GM19468 (cell line): ENCODE measurements at regions not wholly inside any gene's neighbourhood (a gene's known extent, or its start where the extent isn't known, plus 50 kb on each side); places are given as distances from the start of the nearest gene placed in this dataset.

ENCODE experiments used
- ATAC-seq: cut with Tn5 transposase; IDR thresholded peaks from one replicate; pipeline ENCODE4 v1.9.1; 2021; ENCODE audit warnings: mild to moderate bottlenecking, moderate library complexity, moderate number of reproducible peaks; ENCODE audit not compliant: unreplicated experiment; ENCODE audit errors: extremely low read depth

DNA sequence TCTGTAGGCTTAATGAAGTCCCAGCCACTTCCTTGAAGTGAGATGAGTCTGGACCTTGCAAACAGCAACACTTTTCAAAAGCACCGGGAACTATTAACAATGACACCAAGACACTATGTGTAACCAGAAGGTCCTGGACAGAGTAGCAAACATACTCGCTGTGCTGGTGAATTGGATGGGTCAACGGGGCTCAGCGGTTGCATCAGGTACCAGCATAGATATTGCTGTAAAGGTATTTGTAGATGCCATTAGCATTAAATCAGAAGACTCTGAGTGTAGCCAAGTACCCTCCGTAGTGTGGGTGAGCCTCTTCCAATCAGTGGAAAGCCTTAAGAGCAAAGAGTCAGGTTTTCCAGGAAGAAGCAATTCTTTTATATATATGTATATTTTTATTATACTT, 140.5 kb downstream of the IRX2 start:
- ATAC-seq: no peak

DNA sequence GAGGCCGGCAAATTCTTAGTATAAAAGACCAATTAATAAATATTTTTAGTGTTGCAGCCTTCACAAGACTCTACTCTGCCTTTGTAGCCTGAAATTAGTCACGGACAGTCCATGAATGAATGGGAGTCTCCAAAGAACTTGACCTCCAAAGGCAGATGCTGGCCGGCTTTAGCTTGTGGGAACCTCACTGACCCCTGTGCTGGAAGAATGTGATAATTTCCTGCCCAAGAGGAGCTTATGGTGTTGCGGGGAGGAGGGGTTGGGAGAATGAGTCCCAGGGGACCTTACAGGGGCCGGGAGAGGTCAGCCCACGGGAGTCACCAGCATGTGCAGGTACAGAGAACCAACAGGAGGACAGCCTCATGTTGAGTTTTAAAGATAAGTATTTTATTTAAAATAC, 143.1 kb downstream of the IRX2 start:
- no peak for ATAC-seq

DNA sequence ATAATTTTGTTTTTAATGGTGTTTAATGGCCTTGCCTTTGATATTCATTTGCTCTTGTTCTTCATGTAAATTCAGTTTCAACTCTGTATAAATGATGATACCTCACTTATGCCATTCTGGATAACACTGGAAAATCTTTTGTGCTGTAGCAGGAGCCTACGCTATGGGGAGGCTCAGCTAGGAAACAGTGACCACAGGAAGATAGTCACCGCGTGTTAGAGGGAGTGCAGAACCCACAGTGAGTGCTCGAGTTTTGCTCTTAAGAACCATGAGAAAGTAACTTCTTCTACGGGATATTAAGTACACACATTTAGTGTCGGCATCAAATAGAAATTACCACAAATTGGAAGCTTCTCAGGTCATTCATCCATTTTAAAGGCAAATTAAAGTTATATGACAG, 143.9 kb downstream of the IRX2 start:
- no peak for ATAC-seq

DNA sequence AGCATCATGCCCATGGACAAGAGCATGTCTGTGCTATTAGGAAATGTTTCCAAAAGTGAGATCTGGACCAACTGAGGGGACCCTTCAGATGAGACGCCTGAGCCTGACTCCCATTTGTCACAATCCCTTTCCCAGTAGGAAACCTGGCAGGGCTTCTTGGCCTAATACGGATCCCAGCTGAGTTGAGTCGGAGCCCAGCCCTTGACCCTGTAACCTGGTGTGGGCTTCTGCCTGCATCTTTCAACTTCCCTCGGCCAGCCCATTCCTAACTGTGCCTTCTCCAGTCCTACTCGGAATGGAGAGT, 148.3 kb downstream of the IRX2 start:
- no peak for ATAC-seq

DNA sequence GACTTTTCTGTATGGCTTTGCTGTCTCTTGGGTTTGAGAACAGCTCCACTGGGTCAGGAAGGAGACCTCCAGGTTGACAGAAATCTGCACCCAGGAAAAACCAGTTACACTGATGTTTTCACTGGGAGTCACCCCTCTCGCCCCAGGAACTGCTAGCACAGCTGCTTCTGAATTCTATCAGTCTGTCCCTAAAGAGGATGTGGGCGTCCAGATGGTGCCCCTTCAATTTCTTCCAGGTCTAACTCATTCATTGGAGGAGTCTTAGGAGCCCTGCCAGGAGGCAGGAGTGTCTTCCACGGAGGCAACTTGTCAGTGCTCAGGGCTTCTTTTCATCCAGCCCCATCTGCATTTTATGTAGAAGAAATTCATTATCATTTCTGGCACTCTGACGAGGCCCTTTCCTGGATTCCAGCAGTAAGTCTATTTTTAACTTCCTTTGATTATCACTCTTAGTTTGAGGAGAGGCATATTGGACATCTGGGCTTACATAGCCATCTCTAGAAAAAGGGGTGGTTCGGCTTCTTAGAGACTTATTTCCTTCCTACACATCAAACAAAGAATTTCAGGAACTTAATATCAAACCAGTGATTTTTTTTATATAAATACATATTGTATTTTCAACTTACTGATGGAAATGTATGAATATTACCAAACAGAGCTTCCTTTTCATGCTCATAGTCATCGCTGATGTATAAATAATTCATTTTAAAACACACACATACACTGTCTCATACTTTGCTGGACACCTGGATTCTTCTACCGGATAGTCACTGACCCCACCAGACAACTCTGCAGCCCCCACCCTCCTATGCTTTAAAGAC, 148.8 kb downstream of the IRX2 start:
- no peak for ATAC-seq

DNA sequence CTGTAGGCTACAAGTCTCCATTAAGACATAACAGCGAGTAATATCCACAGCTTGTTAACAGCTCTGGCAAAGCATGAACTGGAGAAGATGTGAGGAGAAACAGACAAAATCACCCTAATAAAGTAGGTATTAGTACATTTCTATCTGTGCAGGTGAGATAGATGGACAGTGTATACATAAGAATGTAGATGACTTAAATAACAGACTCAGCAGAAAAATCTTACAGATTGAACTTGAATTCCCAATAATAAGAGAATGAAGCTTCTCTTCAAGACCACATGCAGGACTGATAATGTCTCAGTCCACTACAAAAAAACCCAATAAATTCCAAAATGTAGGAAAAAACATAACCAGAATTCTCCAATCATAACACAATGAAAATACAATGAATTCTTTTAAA, 153.0 kb downstream of the IRX2 start:
- ATAC-seq: no peak

DNA sequence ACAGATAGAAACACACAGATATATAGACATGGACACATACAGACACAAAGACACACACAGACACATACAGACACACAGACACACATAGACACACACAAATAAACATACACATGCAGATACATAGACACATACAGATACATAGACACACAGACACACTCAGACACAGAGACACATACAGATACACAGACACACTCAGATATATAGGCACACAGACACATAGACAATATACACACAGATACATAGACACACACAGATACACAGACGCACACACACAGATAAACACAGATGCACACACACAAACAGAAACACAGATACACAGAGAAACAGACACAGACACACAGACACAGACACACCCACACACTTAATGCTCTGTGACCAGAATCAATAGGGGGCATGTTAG, 156.8 kb downstream of the IRX2 start:
- no peak for ATAC-seq

DNA sequence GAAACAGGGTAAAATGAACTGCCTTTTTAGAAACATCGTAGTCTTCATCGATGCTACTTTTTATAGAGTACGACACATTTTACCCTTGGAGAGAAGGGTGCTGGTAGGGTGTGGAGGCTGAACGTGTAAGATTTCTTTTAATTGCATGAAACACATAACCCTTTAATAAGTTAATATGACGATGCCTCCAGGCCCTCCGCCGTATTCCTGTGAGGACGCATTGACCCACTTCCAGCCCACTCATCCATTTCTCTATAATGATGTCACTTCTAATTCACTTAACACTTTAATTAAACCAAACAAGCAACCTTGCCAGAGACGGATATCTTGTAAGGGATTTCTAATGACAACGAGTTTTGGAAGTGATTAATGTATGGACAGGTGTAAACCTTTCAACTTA, 158.7 kb downstream of the IRX2 start:
- ATAC-seq: no peak

DNA sequence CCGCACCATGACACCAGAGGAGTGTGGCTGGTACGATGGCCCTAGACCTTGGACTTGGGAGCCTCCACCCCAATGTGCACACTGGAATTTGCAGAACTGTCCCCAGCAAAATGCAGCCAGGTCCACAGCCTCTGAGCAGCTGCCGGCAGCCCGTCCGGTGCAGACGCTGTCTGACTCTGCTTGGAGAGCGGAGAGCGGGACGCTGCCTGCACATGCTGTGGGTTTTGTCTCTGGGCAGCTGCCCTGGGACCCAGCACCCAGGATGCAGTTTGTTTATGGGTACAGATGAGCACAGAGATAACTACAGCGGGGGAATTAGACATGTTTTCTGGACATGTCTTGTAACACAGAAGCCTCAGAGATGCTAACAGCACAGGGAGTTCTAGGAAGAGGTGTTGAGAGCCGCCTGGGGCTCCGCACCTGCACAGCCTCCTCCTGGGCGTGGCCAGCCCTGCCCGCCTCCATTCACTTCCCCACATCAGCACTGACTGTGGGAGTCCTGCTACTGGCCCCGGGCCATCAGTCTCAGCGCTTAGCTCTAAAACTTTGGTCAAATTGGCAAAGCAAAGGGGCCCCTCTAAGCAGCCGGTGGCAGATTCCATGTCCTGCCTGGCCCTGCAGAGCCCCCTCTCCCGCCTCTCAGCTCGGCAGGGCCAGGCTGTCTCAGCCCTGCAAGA, 159.6 kb downstream of the IRX2 start:
- no peak for ATAC-seq

DNA sequence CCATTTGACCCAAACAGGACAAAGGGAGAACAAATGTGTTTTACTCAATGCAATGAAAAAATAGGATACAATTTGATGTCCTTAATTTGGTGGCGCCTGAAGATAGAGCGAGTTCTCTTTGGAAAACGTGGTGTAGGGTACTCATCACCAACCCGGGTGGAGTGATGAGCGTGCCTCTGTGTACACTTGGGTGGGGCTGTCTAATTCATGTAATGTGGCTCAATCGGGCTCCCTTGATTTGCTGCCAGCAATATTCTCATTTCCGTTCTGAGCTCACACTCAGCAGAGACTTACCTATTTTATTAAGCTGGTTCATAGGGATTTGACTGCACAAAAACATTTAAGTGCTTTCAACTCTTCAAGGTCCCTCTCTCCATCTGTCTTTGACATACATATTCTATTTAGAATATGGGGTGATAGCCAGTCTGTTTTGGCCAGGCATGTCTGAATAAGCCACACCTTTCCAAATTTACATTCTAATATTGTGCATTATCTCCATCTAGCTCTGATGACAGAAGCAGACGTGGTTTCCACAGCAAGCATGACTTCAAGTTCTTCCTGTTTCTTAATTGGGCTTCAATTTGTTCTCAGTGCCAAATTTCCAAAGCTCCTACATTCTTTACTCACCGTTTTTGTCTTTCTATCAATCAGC, 162.5 kb downstream of the IRX2 start:
- no peak for ATAC-seq

DNA sequence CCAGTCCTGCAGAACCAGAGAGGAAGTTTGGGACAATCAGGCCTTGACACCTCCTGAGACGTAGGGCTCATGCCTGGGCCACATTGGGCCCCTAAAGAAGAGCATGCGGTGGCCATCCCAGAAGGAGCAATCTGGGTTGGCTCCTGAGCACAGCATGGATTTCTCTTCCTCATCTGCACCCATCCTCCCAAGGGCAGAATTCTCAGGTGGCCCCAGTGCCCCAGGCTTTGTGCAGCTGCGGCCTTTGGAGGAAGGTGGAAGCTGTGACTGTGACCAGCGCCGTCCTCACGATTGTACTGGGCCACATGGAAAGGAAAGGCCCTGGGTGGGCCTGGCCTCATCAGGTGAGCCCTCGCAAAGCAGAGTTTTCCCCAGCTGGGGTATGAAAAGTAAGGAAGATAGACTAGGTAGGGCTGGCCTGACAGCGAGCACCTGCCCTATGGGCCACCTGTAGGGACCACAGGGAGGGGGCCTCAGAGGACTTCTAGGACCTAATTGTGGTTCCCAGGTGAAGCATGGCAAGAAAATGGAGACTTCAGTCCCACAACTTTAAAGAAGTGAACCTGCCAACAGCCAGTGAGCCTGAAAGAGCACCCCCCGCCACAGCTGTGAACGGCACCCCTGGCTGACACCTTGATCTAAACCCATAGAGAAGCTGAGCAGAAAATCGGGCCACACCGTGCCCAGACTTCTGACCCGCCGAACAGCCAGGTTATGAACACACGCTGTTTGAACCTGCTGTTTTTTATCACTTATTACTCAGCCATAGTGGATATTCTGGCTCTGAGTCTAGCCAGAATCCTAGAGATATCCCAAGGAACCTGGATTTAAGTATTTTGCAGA, 164.1 kb downstream of the IRX2 start:
- no peak for ATAC-seq

DNA sequence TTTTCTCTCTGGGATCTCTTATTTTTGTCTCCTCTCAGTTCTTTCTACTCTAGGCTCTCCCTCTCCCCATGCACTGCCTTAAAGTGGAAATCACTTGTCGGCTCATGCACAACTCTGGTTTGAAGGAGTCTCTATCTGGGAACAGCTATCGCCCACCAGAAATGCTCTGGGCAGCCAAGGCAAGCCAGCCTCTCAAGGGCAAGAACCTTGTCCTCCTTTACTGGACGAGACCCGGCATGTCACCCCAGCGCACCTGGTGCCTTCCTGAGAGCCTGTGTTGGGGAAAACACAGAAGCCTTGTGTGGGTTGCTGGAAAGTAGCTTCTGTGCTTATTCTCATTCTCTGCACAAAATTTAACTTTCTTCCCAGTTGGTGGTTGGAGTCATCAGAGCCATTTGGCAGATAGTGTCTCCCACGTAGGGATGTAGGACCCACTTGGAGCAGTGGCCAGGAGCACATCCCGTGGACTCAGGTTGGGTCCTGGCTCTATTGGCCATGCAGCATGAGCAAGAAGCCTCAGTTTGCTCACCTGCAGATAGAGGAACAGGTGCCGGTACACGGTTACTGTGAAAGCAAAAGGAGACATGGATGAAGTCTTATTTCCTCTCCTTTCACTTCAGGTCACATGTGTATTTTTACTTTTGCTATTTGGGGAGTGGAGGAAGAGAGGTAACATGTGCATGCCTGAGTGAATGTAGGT, 165.3 kb downstream of the IRX2 start:
- ATAC-seq: no peak

DNA sequence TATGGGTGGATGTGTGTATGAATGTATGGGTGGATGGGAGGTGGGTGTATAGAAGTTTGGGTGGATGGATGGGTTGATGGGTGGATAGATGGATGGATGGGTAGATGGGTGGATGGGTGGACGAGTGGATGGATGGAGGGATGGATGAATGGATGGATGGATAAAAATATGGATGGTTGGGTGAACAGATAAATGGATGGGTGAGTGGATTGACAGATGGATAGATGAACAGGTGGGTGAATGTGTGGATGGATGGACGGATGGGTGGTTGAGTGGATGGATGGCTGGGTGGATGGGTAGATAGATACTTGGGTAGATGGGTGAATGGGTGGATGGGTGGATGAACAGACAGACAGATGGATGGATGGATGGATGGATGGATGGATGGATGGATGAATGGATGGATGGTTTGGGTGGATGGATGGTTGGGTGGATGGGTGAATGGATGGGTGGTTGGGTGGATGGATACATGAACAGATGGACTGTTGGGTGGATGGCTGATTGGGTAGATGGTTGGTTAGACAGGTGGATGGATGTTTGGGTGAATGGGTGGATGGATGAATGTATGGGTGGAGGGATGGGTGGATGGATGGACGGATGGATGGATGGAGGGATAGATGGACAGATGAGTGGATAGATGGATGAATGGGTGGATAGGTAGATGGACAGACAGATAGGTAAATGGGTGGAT, 166.8 kb downstream of the IRX2 start:
- no peak for ATAC-seq

DNA sequence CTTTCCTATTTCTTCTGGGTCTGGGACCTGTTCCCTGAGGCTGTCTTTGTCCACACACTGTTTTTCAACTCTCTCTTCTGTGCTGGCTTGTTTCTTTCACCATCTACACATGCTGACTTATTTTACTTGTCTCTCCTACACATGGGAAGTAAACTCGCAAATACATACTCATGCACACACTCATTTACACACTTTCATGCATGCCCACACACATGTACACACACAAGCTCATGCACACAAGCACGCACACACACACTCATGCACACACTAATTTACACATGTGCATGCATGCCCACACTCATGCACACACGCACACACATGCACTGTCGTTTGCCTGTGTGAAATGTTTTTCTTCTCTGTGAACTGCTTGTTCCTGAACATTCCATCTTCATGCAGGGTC, 169.0 kb downstream of the IRX2 start:
- no peak for ATAC-seq

DNA sequence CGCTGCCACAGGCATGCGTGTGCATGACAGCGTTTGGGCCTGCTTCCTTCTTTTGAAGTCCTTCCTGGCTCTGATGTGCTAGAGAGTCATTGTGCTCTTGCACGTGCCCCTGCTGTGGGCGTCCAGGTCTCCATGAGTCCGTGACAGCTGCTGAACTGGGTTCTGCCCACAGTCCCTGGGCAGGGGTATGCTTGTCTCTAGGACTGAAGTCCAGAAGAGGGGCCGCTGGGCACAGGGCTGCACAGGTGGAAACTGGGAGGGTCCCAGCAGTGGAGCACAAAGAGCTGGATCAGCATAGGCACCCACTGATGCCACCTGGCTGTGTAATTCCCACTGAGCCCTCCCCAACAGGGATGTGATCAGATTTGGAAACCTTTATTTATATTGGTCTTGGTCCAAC, 169.4 kb downstream of the IRX2 start:
- ATAC-seq: no peak

DNA sequence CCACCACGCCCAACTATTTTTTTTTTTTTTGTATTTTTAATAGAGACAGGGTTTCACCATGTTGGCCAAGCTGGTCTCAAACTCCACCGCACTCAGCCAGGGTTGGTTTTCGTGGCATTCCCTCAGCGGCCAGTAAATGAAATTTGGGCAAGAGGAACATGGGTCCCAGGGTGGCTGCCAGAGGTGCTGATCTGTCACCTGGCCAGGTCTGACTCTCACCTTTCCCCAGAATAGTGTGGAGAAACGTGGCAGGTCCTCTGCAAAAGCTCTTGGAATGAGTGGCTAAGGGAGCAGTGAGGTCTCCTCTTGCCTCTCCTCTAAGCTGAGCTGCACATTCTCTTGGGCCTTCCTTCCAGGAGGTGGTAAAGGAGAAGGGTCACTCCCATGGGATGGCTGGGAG, 170.1 kb downstream of the IRX2 start:
- ATAC-seq: no peak

DNA sequence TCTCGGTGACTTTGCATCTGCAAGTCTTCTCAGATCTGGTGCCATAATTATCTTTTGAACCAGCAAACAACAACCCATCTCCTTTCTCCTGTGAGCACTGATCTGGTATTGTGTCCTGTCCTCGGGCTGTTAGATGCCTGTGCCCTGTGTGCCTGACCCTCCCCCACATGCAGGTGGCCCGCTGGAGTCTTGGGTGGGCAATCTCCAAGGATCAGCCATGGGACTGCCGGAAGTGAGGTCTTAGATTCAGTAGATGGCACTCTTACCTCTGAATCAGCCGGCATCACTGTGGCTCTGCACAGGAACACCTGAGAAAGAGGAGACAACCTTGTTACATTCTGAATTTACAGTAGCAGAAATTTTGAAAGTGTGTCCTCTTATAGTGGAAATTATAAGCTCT, 172.4 kb downstream of the IRX2 start:
- ATAC-seq: no peak

DNA sequence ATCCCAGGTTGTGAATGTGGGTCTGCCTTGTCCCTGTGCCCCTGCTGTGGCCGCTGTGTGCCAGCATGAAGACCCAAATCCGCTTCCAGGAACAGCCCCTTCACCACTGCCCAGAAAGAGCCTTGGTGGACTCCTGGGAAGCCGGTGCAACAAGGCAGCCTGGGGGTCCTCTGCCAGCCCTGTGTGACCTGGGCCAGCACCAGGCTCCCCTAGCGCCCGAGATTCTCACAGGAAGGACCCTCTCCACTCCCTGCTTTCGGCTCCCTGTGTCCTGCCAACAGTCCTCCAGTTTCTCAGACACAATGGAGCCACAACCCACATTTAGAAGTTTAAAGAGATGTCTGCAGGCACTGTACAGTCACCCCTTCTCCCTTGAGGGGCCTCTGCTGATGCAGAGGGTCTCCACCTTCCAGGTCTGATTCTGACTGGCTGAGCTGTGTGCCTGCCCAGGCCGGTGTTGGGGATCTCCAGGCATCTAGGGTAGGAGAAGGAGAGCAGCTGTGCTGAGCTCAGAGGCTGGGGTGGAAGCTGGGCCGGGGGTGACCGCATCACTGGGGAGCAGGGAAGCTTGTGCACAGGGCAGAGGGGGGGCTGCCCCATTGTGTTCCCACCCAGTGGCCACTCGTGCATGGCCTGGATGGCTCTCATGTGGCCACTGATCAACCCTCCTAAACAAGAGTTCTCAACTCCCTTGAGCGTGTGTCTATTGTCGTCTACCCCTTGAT, 174.0 kb downstream of the IRX2 start:
- ATAC-seq: no peak

DNA sequence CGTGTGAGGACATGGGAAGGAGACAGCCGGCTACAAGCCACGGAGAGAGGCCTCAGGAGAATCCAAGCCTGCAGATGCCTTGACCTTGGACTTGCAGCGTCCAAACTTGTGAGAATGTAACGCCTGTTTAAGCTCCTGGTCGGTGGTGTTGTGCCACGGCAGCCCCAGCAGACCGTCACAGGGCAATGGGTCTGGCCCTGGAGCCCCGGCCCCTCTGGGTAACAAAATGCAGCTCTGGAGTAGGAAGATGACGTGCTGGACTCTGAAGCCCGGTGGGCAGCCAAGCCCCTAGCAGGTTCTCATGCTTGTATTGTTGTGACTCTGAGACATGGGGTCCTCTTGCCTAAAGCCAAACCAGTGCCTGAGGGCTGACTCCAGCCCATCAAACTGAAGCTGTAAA, 174.7 kb downstream of the IRX2 start:
- ATAC-seq: no peak
